Esophagus (tissue), 2 donors: ENCODE measurements at regions not wholly inside any gene's neighbourhood (a gene's known extent, or its start where the extent isn't known, plus 50 kb on each side); places are given as distances from the start of the nearest gene placed in this dataset.

ENCODE experiments used
- H3K27ac ChIP-seq, 2 donors: one replicate each; pipeline ENCODE4 v1.5.1; 2013; ENCODE audit warnings: low read depth in 2 of 2, mild to moderate bottlenecking in 2 of 2, inconsistent platforms in 1 of 2, low read length in 1 of 2, moderate library complexity in 1 of 2
- H3K27me3 ChIP-seq, 2 donors: one replicate each; pipeline ENCODE4 v1.6.1; 2013; ENCODE audit warnings: low read length in 2 of 2, control low read depth in 1 of 2, mild to moderate bottlenecking in 1 of 2; ENCODE audit not compliant: insufficient read depth in 2 of 2, control insufficient read depth in 1 of 2
- H3K36me3 ChIP-seq, 2 donors: one replicate each; pipeline ENCODE4 v1.6.1; 2013; ENCODE audit warnings: low read length in 1 of 2; ENCODE audit not compliant: control insufficient read depth in 2 of 2, insufficient read depth in 2 of 2
- H3K4me1 ChIP-seq, 2 donors: one replicate each; pipeline ENCODE4 v1.6.1; 2013; ENCODE audit warnings: low read length in 1 of 2; ENCODE audit not compliant: control insufficient read depth in 2 of 2, insufficient read depth in 2 of 2
- H3K4me3 ChIP-seq, 2 donors: one replicate each; pipeline ENCODE4 v1.5.1; 2013; ENCODE audit warnings: low read length in 2 of 2, mild to moderate bottlenecking in 2 of 2, low read depth in 1 of 2, moderate library complexity in 1 of 2
- H3K9me3 ChIP-seq, 2 donors: one replicate each; pipeline ENCODE4 v1.6.1; 2013; ENCODE audit warnings: mild to moderate bottlenecking in 2 of 2, low read depth in 1 of 2, low read length in 1 of 2, moderate library complexity in 1 of 2; ENCODE audit not compliant: control insufficient read depth in 2 of 2, insufficient read depth in 1 of 2
- WGBS, 2 donors: extraction: QIAGEN DNeasy Blood & Tissue Kit; methylation state at CpG; one replicate each; pipeline ENCODE4 v1.1.7; 2013; 5-methylcytosine and 5-hydroxymethylcytosine counted together
- donor health status: healthy with polysubstance abuse.
- donor health status: Bipolar disorder and iron deficiency.

DNA sequence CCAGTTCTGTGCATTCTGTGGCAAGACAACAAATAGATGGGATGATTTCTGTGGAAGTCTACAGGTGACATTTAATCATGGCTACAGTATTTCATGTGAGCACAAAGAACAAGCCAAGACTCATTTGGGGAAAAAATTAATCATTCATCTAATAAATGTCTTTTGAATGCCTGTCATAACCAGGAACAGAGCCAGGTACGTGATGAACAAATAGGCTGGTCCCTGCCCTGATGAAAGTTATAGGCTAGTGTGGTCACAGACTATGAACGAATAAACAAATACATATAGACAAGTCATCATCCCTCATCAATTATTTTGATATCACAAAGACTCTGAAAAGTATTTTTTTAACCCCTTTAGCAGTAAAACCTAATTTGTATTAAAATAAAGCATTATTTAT, 226.4 kb upstream of the RRP15 start:
- Histone ChIP-seq H3K4me1 (no peaks in the 10 kb centered on the region), H3K27ac (no peak overlapping the region), H3K9me3 (no peaks in the 10 kb centered on the region), H3K36me3 (no peaks in the 10 kb centered on the region), H3K4me3 (no peak overlapping the region), H3K27me3 (no peaks in the 10 kb centered on the region)
- WGBS, 2 donors = 36 to 45% methylated on average over 2 of the region's 2 CpGs

DNA sequence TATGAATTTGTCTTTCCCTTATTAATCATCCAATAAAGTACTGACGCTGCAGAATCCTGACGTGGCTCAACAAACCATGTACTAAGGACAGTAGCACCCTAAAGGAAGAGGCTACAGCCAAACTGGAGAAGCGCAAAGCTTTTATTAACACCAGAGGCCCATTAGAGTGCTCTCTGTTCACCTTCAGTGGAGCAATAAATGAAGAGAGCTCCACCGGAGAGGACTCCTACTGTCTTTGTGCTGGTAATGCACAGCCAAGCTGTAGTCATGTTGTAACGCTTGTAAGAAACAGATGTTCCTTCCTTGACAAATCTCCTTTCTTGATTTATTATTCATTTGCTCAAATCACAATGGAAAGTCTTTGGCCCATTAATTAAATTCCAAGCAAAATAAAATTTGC, 220.7 kb upstream of the RRP15 start:
- H3K4me1 ChIP-seq = no peaks in the 10 kb centered on the region
- no peaks in the 10 kb centered on the region for H3K27me3 ChIP-seq
- 84 to 85% methylated on average over 5 of the region's 5 CpGs for WGBS, 2 donors
- H3K27ac ChIP-seq = no peak overlapping the region
- no peak overlapping the region for H3K4me3 ChIP-seq
- no peaks in the 10 kb centered on the region for H3K36me3 ChIP-seq
- H3K9me3 ChIP-seq = no peaks in the 10 kb centered on the region

DNA sequence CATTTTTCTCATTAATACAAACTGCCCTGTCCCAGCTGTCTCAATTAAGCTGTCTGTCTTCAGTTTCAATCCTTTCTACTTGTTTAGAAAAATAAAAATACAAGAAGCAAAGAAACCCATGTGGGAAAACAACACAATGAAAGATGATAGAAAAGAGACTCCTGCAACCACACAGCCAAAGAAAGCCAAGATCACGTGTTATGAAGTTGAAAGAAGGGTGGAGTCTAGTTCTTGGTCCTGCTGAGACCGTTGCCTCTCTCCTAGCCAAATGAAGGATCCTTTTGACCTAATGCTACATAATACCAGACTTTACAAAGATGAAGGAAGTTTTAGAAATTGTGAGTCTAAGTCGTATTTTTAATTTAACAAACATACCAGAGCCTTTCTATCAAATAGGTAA, 218.8 kb upstream of the RRP15 start:
- Histone ChIP-seq H3K4me3 (no peak overlapping the region), H3K27me3 (no peaks in the 10 kb centered on the region), H3K27ac (no peak overlapping the region), H3K9me3 (no peaks in the 10 kb centered on the region), H3K36me3 (no peaks in the 10 kb centered on the region), H3K4me1 (no peaks in the 10 kb centered on the region)
- 60 to 69% methylated on average over 3 of the region's 3 CpGs for WGBS, 2 donors

DNA sequence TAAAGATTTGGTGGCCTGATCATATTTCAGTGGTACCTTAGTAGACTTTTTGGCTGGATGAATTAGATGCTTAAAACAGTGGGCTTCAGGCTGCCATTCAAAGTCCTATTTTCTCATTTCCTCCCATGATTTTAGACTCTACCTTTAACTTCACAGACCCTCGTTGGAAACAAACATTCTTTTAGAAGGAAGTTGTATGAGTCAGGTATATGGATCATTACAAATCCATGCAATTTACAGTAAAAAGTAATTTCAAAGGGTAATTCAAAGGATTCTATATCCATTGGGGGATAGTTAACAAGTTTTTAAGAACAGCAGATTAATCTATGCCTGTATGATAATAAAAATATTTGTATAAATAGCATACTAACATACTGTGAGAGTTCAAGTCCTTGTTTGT, 216.9 kb upstream of the RRP15 start:
- WGBS, 2 donors = 48 to 58% methylated on average over 1 of the region's 1 CpG

DNA sequence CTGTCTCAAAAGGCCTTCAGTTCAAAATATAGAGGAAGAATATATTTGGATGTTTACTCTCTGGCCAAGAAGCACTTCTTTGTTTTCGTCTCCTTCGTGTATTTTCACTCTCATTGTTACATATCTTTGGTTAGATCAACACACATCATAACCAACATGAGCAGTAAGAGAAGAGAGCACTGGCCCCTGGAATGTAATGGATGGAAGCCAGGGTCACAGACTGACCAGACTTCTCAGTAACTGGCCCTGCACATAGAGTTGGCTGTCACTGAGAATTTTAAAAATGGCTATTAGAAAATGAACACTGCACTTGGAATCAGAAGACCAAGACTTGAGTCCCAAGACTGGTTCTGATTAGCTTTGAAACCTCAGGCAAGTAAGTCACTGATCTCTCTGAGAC, 215.9 kb upstream of the RRP15 start:
- WGBS, 2 donors = 22 to 24% methylated on average over 2 of the region's 2 CpGs
- no peak overlapping the region for H3K4me3 ChIP-seq
- H3K4me1 ChIP-seq = no peaks in the 10 kb centered on the region
- H3K9me3 ChIP-seq = no peaks in the 10 kb centered on the region
- no peaks in the 10 kb centered on the region for H3K27me3 ChIP-seq
- H3K27ac ChIP-seq = no peak overlapping the region
- no peaks in the 10 kb centered on the region for H3K36me3 ChIP-seq

More for the DNA sequence above, 216.9 kb upstream of the RRP15 start:
- no peaks in the 10 kb centered on the region for H3K27me3 ChIP-seq
- H3K4me3 ChIP-seq = no peak overlapping the region
- H3K9me3 ChIP-seq = no peaks in the 10 kb centered on the region
- no peaks in the 10 kb centered on the region for H3K4me1 ChIP-seq
- no peaks in the 10 kb centered on the region for H3K36me3 ChIP-seq
- H3K27ac ChIP-seq = no peak overlapping the region

DNA sequence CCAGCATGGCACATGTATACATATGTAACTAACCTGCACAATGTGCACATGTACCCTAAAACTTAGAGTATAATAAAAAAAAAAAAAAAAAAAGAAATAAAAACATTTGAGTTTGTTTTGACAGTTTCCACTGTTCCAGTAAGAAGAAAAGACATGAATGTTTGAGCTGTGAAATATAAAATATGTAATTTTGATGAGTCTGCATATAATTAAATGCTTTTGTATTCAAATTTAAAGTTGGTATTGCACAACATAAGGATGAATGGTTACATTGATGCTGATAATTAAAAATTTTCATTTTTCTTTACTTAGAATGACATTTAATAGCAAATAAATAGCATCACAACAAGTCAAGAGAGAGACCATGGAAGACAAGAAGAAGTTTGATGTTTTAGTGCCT, 212.0 kb upstream of the RRP15 start:
- Histone ChIP-seq H3K4me3 (no peak overlapping the region), H3K27ac (no peak overlapping the region), H3K4me1 (no peaks in the 10 kb centered on the region), H3K9me3 (no peaks in the 10 kb centered on the region), H3K27me3 (no peaks in the 10 kb centered on the region), H3K36me3 (no peaks in the 10 kb centered on the region)

DNA sequence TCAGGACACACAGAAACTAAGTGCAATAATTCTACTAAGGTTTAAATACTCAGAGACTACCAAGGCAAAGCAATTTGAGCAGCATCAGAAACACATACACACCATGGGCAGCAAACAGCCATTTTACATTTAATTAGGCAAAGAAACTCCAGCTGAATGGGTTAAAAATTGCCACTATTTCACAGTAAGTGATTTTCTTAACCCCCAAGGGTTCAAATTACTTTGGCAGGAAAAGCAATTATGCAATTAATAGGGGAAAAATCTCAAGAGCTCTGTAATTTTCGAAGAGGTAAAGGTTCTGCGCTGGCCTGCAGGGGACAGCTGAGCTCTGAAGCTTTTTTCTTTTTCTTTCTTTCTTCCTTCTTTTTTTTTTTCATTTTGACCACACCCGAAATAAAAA, 206.2 kb upstream of the RRP15 start:
- no peaks in the 10 kb centered on the region for H3K4me1 ChIP-seq
- no peak overlapping the region for H3K4me3 ChIP-seq
- 54 to 64% methylated on average over 3 of the region's 3 CpGs for WGBS, 2 donors
- H3K27ac ChIP-seq = no peak overlapping the region
- H3K36me3 ChIP-seq = no peaks in the 10 kb centered on the region
- H3K9me3 ChIP-seq = peaks cover 0 to 3% of the 10 kb centered on the region in 2 donors
- H3K27me3 ChIP-seq = no peaks in the 10 kb centered on the region

DNA sequence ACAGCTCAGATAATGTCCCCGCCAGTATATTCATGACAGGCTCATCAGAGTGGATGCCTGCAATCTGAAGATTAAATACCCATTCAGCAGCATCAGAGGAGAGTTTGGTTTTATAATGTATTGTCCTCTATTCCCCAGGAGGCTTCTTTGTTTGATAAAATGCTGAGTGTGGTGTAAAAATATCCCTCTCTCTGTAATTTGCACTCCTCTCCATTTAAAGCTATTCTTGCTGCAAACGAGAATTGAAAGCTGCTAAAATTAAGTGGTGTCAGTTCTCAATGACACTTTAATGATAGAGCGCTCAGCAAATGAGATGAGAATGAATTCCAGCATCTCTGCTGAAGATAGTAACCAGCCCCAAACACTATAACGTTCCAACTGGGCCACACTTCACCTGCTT, 205.7 kb upstream of the RRP15 start:
- no peak overlapping the region for H3K27ac ChIP-seq
- H3K9me3 ChIP-seq = peaks cover 0 to 3% of the 10 kb centered on the region in 2 donors
- WGBS, 2 donors = 58 to 62% methylated on average over 4 of the region's 4 CpGs
- no peaks in the 10 kb centered on the region for H3K36me3 ChIP-seq
- no peaks in the 10 kb centered on the region for H3K27me3 ChIP-seq
- H3K4me1 ChIP-seq = no peaks in the 10 kb centered on the region
- no peak overlapping the region for H3K4me3 ChIP-seq

DNA sequence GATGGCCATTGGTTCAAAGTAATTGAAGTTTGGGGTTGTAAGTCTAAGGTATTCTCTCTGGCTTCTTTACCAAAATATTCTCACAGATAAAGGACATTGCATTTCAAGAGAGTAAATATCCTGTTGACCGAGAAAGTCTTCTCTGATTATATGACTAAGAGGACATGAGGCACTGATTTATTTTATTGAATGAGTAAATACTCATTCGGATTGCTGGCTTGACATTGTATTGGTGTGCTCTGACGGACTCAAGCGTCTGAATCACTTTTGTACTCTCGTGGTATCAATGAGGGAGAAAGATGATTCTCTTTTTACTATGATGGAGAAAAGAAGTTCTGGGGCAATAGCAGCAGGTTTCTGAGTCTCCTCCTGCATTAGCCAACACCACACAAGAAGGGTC, 205.3 kb upstream of the RRP15 start:
- Histone ChIP-seq H3K27ac (no peak overlapping the region), H3K4me1 (no peaks in the 10 kb centered on the region), H3K9me3 (peaks cover 0 to 3% of the 10 kb centered on the region in 2 donors), H3K36me3 (no peaks in the 10 kb centered on the region), H3K4me3 (no peak overlapping the region), H3K27me3 (no peaks in the 10 kb centered on the region)
- WGBS, 2 donors = 62 to 71% methylated on average over 5 of the region's 5 CpGs

DNA sequence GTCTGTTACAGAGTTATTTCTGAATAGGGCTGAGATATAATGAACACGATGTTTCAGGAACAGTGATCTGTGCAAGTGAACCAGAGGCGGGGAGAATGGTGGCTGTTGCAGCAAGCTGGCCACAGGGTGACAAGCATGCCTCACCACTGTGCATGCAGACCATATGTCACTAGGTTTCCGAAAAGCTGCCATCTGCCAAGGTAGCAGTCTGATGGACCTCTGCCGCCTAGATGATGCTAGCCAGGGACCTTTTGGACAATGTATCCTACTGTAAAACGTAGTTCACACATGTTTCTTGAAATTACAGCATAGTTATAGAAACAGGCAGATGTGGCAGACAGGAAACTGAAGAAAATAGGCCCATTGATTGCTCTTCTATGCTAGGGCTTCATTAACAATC, 204.2 kb upstream of the RRP15 start:
- WGBS, 2 donors = 77 to 78% methylated on average over 5 of the region's 5 CpGs
- H3K36me3 ChIP-seq = no peaks in the 10 kb centered on the region
- no peaks in the 10 kb centered on the region for H3K27me3 ChIP-seq
- H3K4me1 ChIP-seq = no peaks in the 10 kb centered on the region
- peaks cover 0 to 3% of the 10 kb centered on the region in 2 donors for H3K9me3 ChIP-seq
- H3K4me3 ChIP-seq = no peak overlapping the region
- H3K27ac ChIP-seq = no peak overlapping the region
